ENCODE measurements at regions not wholly inside any gene's neighbourhood (a gene's known extent, or its start where the extent isn't known, plus 50 kb on each side); places are given as distances from the start of the nearest gene placed in this dataset.

GRCh38 chr5:53430618-53431252 lies 49.7 kb upstream of the FST start:
- no peak overlapping the region for H3K4me3 ChIP-seq
- peak; percentile 51 to 68 for TF ChIP-seq CTCF (IDR thresholded peaks at IDR 0.05)
- no peaks in the 10 kb centered on the region for H3K4me1 ChIP-seq
- no peaks in the 10 kb centered on the region for H3K27me3 ChIP-seq
- no peaks in the 10 kb centered on the region for H3K36me3 ChIP-seq
- intact Hi-C loops (cut with DNase I; ENCODE audit: low total_unique reads) = loop anchor here (10.0 kb wide), 1 partner anchor 166 kb away; no protein-coding TSS in a partner anchor
- no peak overlapping the region for H3K27ac ChIP-seq
- DNase-seq = no peak
- H3K9me3 ChIP-seq = no peaks in the 10 kb centered on the region

Measured in tibial artery (tissue), 4 donors.